Activated T-helper 1 cell treated with Interleukin-2 at 50 U/mL for 16 hours (primary cell): ENCODE measurements at regions not wholly inside any gene's neighbourhood (a gene's known extent, or its start where the extent isn't known, plus 50 kb on each side); places are given as distances from the start of the nearest gene placed in this dataset.
A peak's percentile ranks its signal among the peaks of the same experiment; 100 is the strongest.

Experiments
- DNase-seq: peaks from one replicate; pipeline ENCODE4 v3.0.0-alpha.2; 2020; ENCODE audit warnings: low read depth

GRCh38 chr11:128299132-128299726, 288.1 kb downstream of the ETS1 start:
- no peak for DNase-seq

GRCh38 chr11:128298271-128298670, 289.1 kb downstream of the ETS1 start:
- DNase-seq = no peak

- DNase-seq = no peak
These were observed 289.6 kb downstream of the ETS1 start for GRCh38 chr11:128297805-128298204.

GRCh38 chr11:128297091-128297651, 290.2 kb downstream of the ETS1 start:
- DNase-seq = no peak

GRCh38 chr11:128294671-128295050, 292.7 kb downstream of the ETS1 start:
- DNase-seq = no peak

GRCh38 chr11:128294001-128294670, 293.2 kb downstream of the ETS1 start:
- no peak for DNase-seq

GRCh38 chr11:128291835-128292234, 295.5 kb downstream of the ETS1 start:
- peak; percentile 26 for DNase-seq

- no peak for DNase-seq
These were observed 296.4 kb downstream of the ETS1 start for GRCh38 chr11:128291007-128291406.

GRCh38 chr11:128290106-128290840, 297.1 kb downstream of the ETS1 start:
- peak; percentile 41 for DNase-seq

GRCh38 chr11:128289048-128289447, 298.3 kb downstream of the ETS1 start:
- DNase-seq = no peak

- DNase-seq = no peak
These were observed 299.0 kb downstream of the ETS1 start for GRCh38 chr11:128288368-128288767.

GRCh38 chr11:128285321-128285720, 302.0 kb downstream of the ETS1 start:
- DNase-seq = no peak

- no peak for DNase-seq
These were observed 302.7 kb downstream of the ETS1 start for GRCh38 chr11:128284634-128285033.

- no peak for DNase-seq
These were observed 303.9 kb downstream of the ETS1 start for GRCh38 chr11:128283451-128283850.

- no peak for DNase-seq
These were observed 305.3 kb downstream of the ETS1 start for GRCh38 chr11:128282053-128282452.

GRCh38 chr11:128279866-128280265, 307.5 kb downstream of the ETS1 start:
- DNase-seq = no peak

- DNase-seq = no peak
These were observed 313.6 kb downstream of the ETS1 start for GRCh38 chr11:128273736-128274135.

GRCh38 chr11:128271401-128271800, 316.0 kb downstream of the ETS1 start:
- DNase-seq = no peak

- no peak for DNase-seq
These were observed 317.9 kb downstream of the ETS1 start for GRCh38 chr11:128269466-128269865.

GRCh38 chr11:128266893-128267292, 320.5 kb downstream of the ETS1 start:
- DNase-seq = no peak

GRCh38 chr11:128262463-128263345, 324.7 kb downstream of the ETS1 start:
- no peak for DNase-seq

GRCh38 chr11:128261011-128261421, 326.3 kb downstream of the ETS1 start:
- DNase-seq = no peak
